HG02884 (cell line): ENCODE measurements at regions not wholly inside any gene's neighbourhood (a gene's known extent, or its start where the extent isn't known, plus 50 kb on each side); places are given as distances from the start of the nearest gene placed in this dataset.

Source experiments
- ATAC-seq: cut with Tn5 transposase; IDR thresholded peaks from one replicate; pipeline ENCODE4 v1.9.1; 2021; ENCODE audit warnings: mild to moderate bottlenecking, moderate library complexity; ENCODE audit not compliant: unreplicated experiment

DNA sequence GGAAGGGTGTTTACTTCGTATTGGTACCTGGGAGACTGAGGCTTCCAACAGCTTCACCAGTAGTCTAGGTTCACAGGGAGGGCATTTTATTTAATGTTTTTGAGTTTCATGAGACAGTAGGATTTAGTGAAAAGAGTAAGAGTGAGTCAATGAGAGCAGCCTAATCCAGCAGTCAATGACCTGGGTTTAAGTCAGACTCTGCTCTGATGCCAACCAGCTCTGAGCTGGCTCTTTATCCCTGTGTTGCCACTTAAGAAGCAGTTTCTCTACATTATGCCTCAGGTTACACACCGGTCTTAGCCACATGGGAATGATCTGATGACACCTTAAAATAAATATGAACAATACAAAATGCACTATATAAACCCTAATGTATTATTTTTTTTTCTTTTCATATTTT, 59.4 kb upstream of the KCNMB2 start:
- no peak for ATAC-seq

GRCh38 chr3:178479446-178479845, 56.8 kb upstream of the KCNMB2 start:
- ATAC-seq: no peak

DNA sequence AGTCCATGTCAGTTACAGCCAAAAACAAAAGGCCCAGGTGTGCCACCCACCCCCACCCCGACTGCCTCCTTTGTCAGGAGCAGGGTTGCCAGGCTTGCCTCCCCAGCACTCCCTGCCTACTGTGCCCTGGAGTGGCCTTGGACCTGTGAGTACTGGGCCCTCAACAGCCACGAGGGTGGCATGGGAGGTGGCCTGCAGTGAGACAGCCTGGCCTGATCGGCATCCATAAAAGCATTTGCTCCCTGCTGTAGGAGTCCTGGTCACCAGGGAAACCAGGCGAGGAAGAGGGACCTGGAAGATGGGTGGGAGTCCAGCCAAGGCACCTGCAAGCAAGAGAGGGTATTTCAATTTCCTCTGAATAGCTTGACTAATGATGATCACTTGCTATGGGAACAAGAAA, 56.4 kb upstream of the KCNMB2 start:
- no peak for ATAC-seq

DNA sequence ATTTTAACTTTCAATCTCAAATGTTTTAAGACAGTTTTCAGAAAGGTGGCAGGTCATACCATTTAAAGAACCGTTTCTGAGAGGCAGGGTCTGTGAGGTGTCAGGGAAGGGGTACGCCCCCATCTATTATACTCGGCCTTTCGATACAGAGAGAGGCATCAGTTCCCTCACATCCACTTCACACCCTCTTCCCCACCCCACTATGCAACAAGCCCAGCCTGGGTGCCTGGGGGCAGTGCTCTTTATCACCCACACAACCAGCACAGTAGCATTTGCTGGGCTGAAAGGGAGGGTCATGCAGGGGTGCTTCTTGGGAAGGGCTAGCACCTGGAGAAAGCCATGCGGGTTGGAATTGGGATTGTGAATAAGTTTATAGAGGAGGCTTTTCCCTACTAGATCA, 56.0 kb upstream of the KCNMB2 start:
- ATAC-seq: peak; percentile 27

DNA sequence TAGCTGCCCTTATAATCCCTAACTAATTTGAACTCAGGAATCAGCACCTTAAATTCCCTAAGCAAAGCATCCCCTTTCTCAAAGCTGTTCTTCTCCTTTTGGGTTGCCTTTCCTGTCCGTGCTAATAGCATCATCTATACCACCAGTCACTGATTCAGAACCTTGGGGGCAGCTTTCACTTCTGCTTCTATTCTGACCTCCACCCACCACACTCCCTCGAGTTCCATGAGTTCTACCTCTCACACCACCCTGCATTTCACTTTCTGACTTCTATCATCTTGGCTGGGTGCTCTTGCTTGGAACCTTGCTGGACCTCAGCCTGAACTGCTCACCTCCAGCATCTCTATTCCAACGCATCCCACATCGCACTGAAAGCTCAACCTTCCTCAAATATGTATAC, 55.4 kb upstream of the KCNMB2 start:
- peak; percentile 100 for ATAC-seq

DNA sequence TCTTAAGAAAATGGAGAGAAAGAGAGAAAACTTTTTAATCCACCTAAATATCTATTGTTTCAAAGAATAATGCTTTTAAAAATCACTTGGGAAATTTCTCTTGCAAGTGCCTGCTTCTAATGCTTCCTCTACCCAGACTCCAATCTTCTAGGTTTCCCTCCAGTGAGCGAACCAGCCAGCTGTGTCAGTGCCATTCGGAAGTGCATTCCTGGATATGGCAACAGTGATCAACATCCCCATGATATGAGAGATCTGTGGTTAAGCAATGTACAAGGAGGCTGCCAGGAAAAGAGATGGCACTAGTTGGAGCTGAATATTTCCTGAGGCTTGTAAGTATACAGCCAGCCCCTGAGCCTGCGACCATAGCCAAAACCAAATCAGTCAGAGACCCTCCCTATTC, 53.3 kb upstream of the KCNMB2 start:
- no peak for ATAC-seq

DNA sequence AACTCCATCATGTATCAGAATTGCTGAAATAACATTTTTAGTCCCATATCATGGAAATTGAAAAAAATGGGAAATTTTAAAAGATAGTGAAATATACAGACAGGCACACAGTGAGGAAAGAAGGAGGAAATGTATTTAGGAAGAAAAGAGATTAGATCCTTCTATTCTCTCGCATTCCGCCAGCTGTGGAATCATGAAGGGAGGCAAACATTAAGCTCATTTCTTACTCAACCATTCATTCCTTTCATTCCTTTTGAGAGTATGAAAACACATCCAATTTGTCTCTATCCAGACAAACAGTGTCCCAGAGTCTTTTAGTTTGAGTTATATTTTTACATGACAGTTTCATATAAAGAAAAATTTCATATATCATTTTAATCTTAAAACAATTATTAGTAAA, 52.5 kb upstream of the KCNMB2 start:
- no peak for ATAC-seq

DNA sequence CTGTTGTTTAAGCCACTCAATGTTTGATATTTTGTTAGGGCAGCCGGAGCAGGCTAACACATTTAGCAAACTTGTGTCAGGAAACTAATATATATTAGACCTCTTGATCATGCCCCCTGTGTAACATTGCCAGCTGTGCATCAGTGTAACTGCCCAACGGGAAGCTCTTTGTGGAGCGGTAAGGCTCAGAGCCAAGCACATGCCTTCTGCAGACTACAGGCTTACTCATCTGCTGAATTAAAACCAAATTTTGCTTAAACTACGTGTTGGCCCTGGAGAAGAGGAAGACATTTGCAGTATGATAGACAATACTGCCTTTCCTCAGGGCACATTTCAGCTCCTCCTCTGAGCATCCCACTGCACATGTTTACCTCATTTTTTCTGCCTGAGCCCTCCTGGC, 50.5 kb upstream of the KCNMB2 start:
- no peak for ATAC-seq
